ENCODE measurements at regions not wholly inside any gene's neighbourhood (a gene's known extent, or its start where the extent isn't known, plus 50 kb on each side); places are given as distances from the start of the nearest gene placed in this dataset.

GRCh38 chr4:189773909-189774308, 166.8 kb upstream of the FRG1 start:
- H3K9me3 ChIP-seq (ENCODE audit: control insufficient read depth in 1 of 2, insufficient read depth in 1 of 2, low read depth in 1 of 2, low read length in 2 of 2) = no peaks in the 10 kb centered on the region
- H3K79me2 ChIP-seq (ENCODE audit: insufficient read depth, low read length) = no peaks in the 10 kb centered on the region
- H3K4me3 ChIP-seq (replicated peaks in 1 of 2; ENCODE audit: low read depth in 1 of 2, low read length in 2 of 2) = no peak overlapping the region
- intact Hi-C loops (cut with micrococcal nuclease) = no loop called here
- no TSS peak for BruUV-seq (replicated peaks)
- no peaks in the 10 kb centered on the region for H3K9me2 ChIP-seq (ENCODE audit: insufficient read depth)
- DNase-seq (ENCODE audit: low read depth, low spot score) (no peak), ATAC-seq (no peak)
- peak; percentile 49 for TF ChIP-seq REST (IDR thresholded peaks at IDR 0.05; ENCODE audit: low read depth)
- TF ChIP-seq CTCF (IDR thresholded peaks at IDR 0.05 in 2 of 3, conservative IDR thresholded peaks at IDR 0.05 in 1 of 3; ENCODE audit: borderline replicate concordance in 1 of 3, insufficient read depth in 1 of 3, low read depth in 2 of 3, low read length in 2 of 3) = no peak
- TF ChIP-seq EZH2 (IDR thresholded peaks at IDR 0.05) = no peak
- CTCF ChIA-PET = no interaction called here
- POLR2A ChIA-PET = no interaction called here
- no peak overlapping the region for H3K4me2 ChIP-seq (ENCODE audit: low read length)
- RAD21 ChIA-PET (ENCODE audit: low non-redundant PET in 1 of 2, low total read pairs in 2 of 2, uncharacterized antibody in 2 of 2, unreplicated experiment in 2 of 2) = no interaction called here
- H3K27ac ChIP-seq (ENCODE audit: low read depth, low read length) = no peak overlapping the region
- H4K20me1 ChIP-seq (ENCODE audit: insufficient read depth) = no peaks in the 10 kb centered on the region
- H3K4me1 ChIP-seq (ENCODE audit: control insufficient read depth in 1 of 2, insufficient read depth in 2 of 2, low read length in 2 of 2) = no peaks in the 10 kb centered on the region
- peaks cover 9% of the 10 kb centered on the region for H3K27me3 ChIP-seq (ENCODE audit: insufficient read depth, low read length)
- H3K36me3 ChIP-seq (ENCODE audit: control insufficient read depth in 1 of 2, insufficient read depth in 2 of 2, low read length in 2 of 2) = no peaks in the 10 kb centered on the region
- H3K9ac ChIP-seq (ENCODE audit: low read length) = no peak overlapping the region
- H2AFZ ChIP-seq (ENCODE audit: low read depth, low read length, poor library complexity, severe bottlenecking) = no peak overlapping the region
